ENCODE measurements at regions not wholly inside any gene's neighbourhood (a gene's known extent, or its start where the extent isn't known, plus 50 kb on each side); places are given as distances from the start of the nearest gene placed in this dataset.

- peak; percentile 29 for DNase-seq
Measured at GRCh38 chr1:109826446-109826845, 62.7 kb upstream of the EPS8L3 start.

GRCh38 chr1:109824349-109825115 lies 60.8 kb upstream of the EPS8L3 start:
- no peak for DNase-seq

DNA sequence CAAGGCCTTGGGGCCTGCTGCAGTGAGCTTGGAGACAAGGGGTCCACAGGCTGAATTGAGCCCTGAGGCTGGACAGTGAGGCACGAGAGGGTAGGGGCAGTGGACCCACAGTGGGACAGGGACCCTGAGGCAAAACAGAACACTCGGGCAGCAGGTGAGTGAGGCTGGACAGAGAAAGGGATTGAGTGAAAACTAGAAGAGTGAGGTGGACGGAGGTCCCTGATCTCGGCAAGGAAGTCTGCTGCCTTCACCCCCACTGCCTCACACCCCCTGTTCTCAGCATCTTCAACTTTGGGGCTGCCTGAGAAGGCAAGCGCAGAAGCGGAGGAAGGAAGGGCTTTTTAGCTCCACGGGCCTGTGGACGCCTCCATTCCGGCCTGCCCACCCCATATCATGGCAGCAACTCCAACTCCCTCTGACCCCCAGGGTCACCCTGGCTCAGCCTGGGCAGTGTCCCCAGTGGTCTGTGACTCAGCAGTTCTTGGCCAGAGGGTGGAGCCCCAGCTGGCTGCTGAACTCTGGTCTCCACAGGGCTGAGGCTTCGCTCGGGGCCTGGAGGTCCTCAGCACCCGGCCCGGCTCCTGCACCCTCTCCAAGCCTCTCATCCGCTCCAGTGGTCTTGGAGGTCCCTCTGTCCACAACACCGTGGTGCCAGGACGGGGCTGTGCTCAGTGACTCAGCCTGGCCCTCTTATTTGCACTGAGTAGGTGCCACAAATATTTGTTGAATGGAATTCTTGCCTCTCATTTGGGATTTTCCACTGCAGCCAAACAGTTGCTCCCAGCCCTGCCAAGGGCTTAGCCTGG lies 60.0 kb upstream of the EPS8L3 start:
- no peak for DNase-seq

DNA sequence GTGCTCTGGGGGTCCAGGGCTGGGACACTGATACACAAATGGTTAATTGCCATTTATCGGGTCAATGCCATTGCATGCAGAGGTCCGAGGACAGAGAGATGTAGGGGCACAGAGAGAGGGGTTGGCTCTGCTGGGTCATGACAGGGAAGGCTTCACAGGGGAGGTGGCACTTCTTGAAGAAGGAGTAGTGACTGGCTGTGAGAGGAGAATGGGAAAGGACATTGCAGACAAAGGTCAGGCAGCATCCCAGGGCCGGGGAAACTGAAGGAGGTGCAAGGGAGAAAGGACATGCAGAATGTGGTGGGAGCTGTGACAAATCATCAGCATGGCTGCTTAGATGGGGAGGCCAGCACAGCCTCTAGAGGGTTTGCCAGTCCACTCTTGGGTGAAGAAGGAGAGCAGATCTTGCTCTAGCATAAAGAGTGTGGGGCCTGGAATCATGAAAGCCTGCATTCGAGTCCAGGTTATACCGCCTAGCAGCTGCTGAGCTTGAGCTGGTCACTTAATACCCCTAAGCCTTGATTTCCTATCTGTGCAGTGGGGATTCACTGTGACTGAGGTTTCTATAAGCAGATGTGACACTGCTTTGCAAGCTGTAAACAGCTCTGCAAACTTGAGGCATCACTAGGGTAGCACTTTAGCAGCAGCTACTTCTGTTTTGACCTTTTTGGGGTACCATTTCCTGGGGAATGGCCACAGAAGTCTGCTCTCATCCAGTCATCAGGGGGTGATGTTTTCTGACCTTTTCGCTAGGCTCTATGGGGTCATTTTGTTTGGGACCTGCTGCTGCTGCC lies 59.2 kb upstream of the EPS8L3 start:
- no peak for DNase-seq

DNA sequence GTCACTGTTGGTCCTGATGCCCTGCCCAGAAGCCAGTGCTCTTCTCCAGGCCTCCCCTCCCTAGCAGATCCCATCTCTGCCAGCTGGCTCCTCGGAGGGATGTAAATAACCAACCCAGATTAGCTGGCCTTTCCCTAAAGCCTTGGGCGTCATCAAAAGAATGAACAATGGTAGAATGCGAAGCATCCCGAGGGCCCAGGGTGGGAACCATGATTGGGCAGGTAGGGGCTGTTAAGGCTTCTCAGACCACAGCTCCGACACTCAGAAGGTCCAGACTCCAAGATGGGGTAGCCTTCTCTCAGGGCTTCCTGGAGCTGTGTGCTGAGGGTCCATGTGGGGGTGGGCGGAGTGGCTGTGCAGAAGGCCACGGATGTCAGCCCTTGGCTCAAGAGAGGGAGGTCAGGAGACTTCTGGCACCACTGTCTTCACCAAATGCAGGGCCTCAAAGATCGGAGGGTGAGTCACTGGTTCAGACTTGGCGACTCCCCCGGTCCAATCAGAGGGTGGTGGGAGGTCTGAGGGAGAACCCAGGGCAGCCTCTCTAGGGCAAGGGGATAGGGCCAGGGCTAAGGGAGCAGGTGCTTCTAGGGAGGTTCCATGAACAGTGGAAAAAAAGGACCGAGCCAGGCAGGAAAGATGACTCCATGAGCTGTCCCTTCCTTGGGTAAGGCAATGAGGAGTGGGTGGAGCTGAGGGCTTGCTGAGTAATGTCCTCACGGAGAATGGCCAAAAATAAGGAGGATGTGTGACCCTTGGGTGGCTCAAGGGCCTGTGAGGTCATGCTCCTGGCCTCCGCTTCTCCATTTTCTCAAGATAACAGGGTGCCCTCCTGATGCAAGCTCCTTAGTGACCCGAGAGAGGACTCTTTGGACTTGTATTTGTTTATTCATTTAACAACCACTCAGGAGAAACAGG lies 58.4 kb upstream of the EPS8L3 start:
- no peak for DNase-seq

- DNase-seq = no peak
Measured at GRCh38 chr1:109821221-109821669, 57.5 kb upstream of the EPS8L3 start.

- DNase-seq = no peak
Measured at GRCh38 chr1:109819906-109820305, 56.2 kb upstream of the EPS8L3 start.

DNA sequence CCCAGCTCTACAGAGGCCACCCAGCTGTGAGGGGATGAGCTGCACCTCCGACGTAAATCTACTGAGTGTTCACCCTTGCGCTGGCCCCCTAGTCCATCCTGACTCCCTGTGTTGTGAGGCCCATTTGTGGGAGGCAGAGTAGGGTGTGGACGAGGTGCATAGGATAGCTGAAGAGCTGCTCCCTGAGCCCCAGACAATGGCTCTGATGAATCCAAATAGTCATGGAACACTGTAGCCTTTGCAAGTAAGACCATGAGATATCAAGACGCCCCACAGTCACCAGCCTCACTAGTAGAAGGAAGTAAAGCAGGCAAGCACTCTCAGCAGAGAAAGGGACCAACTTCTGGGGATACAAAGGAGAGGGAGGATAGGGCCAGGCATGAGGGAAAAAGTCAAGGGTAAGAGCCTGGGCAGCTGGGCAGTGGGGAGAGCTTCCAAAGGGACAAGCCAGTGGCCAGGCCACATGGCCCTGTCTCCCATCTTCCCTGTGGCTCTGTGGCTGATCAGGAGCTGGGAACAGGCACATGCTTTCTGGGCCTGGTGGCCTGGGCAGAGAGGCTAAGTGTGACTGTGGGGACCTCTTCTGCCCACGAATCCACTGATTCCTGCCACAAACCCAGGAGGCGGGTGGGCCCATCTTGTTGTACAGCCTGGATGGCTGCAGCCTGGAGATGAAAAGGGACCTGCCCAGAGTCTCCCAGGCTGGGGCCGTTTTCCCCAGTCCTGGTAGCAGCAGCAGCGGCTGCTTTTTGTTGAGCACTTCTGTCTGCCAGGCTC lies 55.5 kb upstream of the EPS8L3 start:
- no peak for DNase-seq

- DNase-seq = no peak
Measured at GRCh38 chr1:109818271-109818987, 54.7 kb upstream of the EPS8L3 start.

- DNase-seq = no peak
Measured at GRCh38 chr1:109817881-109818270, 54.2 kb upstream of the EPS8L3 start.

DNA sequence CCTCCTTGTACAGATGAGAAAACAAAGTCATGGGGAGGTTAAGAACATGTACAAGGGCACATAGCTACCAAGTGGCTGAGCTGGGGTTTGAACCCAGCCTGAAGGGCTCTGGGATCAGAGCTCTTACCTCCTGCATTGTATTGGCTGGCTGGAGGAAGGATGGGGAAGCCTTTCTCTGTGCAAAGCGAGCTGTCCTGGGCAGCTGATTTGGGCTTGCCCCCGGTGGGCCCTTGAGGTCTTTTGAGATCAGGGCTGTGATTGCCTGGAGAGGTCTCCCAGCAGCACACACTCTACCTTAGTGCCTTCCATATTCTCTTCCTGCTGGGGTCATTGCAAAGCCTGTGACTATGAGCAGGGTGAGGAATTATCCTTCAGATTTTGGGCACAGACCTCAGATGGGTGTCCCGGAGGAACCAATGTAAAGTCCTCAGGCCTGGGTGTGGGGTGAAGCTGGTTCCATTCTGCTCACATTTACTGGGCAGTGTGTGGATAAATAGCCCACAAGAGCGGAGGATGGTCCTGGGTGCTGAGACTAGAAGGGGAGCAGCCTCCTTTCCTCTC lies 53.3 kb upstream of the EPS8L3 start:
- DNase-seq = no peak

- DNase-seq = peak; percentile 58
Measured at GRCh38 chr1:109816175-109816811, 52.6 kb upstream of the EPS8L3 start.

DNA sequence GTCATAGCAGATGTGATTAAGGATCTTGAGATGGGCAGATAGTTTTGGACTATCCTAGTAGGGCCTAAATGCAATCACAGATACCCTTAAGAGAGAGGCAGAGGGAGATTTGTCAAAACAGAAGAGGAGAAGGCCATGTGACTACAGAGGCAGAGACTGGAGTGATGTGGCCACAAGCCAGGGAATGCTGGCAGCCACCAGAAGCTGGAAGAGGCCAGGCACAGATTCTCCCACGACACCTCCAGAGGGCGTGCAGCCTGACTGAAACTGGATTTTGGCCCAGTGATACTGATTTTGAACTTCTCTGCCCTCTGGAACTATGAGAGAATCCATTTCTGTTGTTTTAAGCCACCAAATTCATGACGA lies 52.1 kb upstream of the EPS8L3 start:
- DNase-seq = no peak

GRCh38 chr1:109814993-109815786 lies 51.5 kb upstream of the EPS8L3 start:
- DNase-seq = no peak

DNA sequence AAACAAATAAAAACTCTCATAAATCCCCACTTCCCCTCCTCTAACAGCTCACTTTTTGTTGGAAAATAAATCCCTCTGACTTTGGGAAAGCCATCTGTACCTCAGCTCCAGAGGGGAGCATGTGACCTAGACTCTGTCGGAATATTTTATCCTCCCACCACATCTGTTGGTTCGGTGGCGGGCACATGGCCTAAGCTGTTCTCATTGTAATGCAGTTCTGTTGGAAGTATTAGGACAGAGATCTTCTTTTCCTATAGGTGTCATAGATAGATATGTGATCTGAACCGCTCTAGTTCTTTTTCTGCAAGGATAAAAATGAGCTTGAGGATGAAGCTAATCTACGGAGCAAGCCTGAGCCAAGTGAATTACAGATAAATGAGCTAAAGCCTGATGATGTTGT lies 50.5 kb upstream of the EPS8L3 start:
- no peak for DNase-seq

Measured in NCI-H69 (cell line).